OCI-LY1 (cell line): ENCODE measurements at regions not wholly inside any gene's neighbourhood (a gene's known extent, or its start where the extent isn't known, plus 50 kb on each side); places are given as distances from the start of the nearest gene placed in this dataset.

ENCODE experiments used
- H2AFZ ChIP-seq: fragments of 200-600 bp; sonication (generic), shearing (Covaris generic); 2 replicates; pipeline ENCODE4 v1.6.0; 2014; ENCODE audit warnings: antibody characterized with exemption, mild to moderate bottlenecking, low read length
- H3F3A ChIP-seq: fragments of 200-600 bp; sonication (generic), shearing (Covaris generic); 2 replicates; pipeline ENCODE4 v1.6.0; 2014; ENCODE audit warnings: mild to moderate bottlenecking, antibody characterized with exemption, low read length, moderate library complexity; ENCODE audit not compliant: insufficient read depth
- H3K27ac ChIP-seq: fragments of 200-600 bp; sonication (generic); 2 replicates; pipeline ENCODE4 v1.5.1; 2014; ENCODE audit warnings: low read length, mixed run types, mild to moderate bottlenecking, low read depth; ENCODE audit not compliant: poor library complexity, severe bottlenecking
- H3K27me3 ChIP-seq: fragments of 200-600 bp; sonication (generic); 2 replicates; pipeline ENCODE4 v1.6.0; 2014; ENCODE audit warnings: antibody characterized with exemption, mild to moderate bottlenecking, low read length, moderate library complexity; ENCODE audit not compliant: insufficient read depth
- H3K36me3 ChIP-seq: fragments of 200-600 bp; sonication (generic); 2 replicates; pipeline ENCODE4 v1.6.1; 2014; ENCODE audit warnings: mild to moderate bottlenecking, antibody characterized with exemption, low read length, moderate library complexity, mixed read lengths; ENCODE audit not compliant: insufficient read depth
- H3K4me1 ChIP-seq: fragments of 200-600 bp; sonication (generic); 2 replicates; pipeline ENCODE4 v1.5.1; 2014; ENCODE audit warnings: mild to moderate bottlenecking, low read length, moderate library complexity; ENCODE audit not compliant: insufficient read depth, severe bottlenecking
- H3K4me2 ChIP-seq: fragments of 200-600 bp; sonication (generic), shearing (Covaris generic); 2 replicates; pipeline ENCODE4 v1.6.1; 2014; ENCODE audit warnings: low read length
- H3K4me3 ChIP-seq: fragments of 200-600 bp; sonication (generic); 2 replicates; pipeline ENCODE4 v1.5.1; 2014; ENCODE audit warnings: low read length, low read depth, mild to moderate bottlenecking, mixed read lengths; ENCODE audit not compliant: poor library complexity, severe bottlenecking
- H3K79me2 ChIP-seq: fragments of 200-600 bp; shearing (Covaris generic); 2 replicates; pipeline ENCODE4 v1.6.1; 2016; ENCODE audit warnings: mixed run types, low read length, mixed read lengths; ENCODE audit not compliant: insufficient read depth
- H3K9ac ChIP-seq: fragments of 200-600 bp; sonication (generic), shearing (Covaris generic); 2 replicates; pipeline ENCODE4 v1.6.1; 2014; ENCODE audit warnings: mild to moderate bottlenecking, low read length, mixed read lengths
- H3K9me2 ChIP-seq: fragments of 200-600 bp; sonication (generic), shearing (Covaris generic); 2 replicates; pipeline ENCODE4 v1.6.1; 2014; ENCODE audit warnings: low read depth, mild to moderate bottlenecking, low read length, mixed read lengths
- H3K9me3 ChIP-seq: fragments of 200-600 bp; shearing (Covaris generic); 2 replicates; pipeline ENCODE4 v1.6.1; 2014; ENCODE audit warnings: low read length, mixed read lengths
- H4K20me1 ChIP-seq: fragments of 200-600 bp; sonication (generic), shearing (Covaris generic); 2 replicates; pipeline ENCODE4 v1.6.0; 2016; ENCODE audit warnings: mild to moderate bottlenecking, low read length; ENCODE audit not compliant: insufficient read depth
- CTCF ChIP-seq: fragments of 200-600 bp; sonication (generic), shearing (Covaris generic); IDR thresholded peaks from 2 replicates; pipeline ENCODE4 v1.5.1; 2017; ENCODE audit warnings: mild to moderate bottlenecking, antibody characterized with exemption, low read length, moderate library complexity, mixed read lengths
- EZH2 ChIP-seq: fragments of 200-600 bp; sonication (generic), shearing (Covaris generic); IDR thresholded peaks from 2 replicates; pipeline ENCODE4 v1.8.0; 2017; ENCODE audit warnings: borderline replicate concordance, mixed run types, mild to moderate bottlenecking, antibody characterized with exemption, low read length, moderate library complexity, mixed read lengths

GRCh38 chr12:90299666-90300065 lies 591.0 kb upstream of the ATP2B1 start:
- Histone ChIP-seq H3K4me2 (no peak overlapping the region), H3K9me3 (no peaks in the 10 kb centered on the region), H3F3A (no peaks in the 10 kb centered on the region), H3K79me2 (no peaks in the 10 kb centered on the region), H3K4me1 (no peaks in the 10 kb centered on the region), H3K4me3 (no peak overlapping the region), H3K27ac (no peak overlapping the region), H3K27me3 (no peaks in the 10 kb centered on the region), H3K9ac (no peak overlapping the region), H4K20me1 (no peaks in the 10 kb centered on the region), H3K36me3 (no peaks in the 10 kb centered on the region), H2AFZ (no peak overlapping the region), H3K9me2 (no peaks in the 10 kb centered on the region)
- TF ChIP-seq EZH2: no peak
- TF ChIP-seq CTCF: no peak

GRCh38 chr12:90299121-90299520 lies 590.5 kb upstream of the ATP2B1 start:
- H3K27ac ChIP-seq: no peak overlapping the region

GRCh38 chr12:90298289-90298948 lies 589.8 kb upstream of the ATP2B1 start:
- H3F3A ChIP-seq: no peaks in the 10 kb centered on the region
- H3K9me3 ChIP-seq: no peaks in the 10 kb centered on the region
- no peak overlapping the region for H3K27ac ChIP-seq
- no peaks in the 10 kb centered on the region for H3K79me2 ChIP-seq
- H3K4me3 ChIP-seq: no peak overlapping the region
- no peaks in the 10 kb centered on the region for H3K4me1 ChIP-seq
- no peak overlapping the region for H3K9ac ChIP-seq
- no peaks in the 10 kb centered on the region for H3K27me3 ChIP-seq
- no peak for TF ChIP-seq EZH2
- H3K9me2 ChIP-seq: no peaks in the 10 kb centered on the region
- H2AFZ ChIP-seq: no peak overlapping the region
- H3K36me3 ChIP-seq: no peaks in the 10 kb centered on the region
- no peak overlapping the region for H3K4me2 ChIP-seq
- no peaks in the 10 kb centered on the region for H4K20me1 ChIP-seq

More at GRCh38 chr12:90299121-90299520, 590.5 kb upstream of the ATP2B1 start:
- Histone ChIP-seq H3K27me3 (no peaks in the 10 kb centered on the region), H4K20me1 (no peaks in the 10 kb centered on the region), H2AFZ (no peak overlapping the region), H3K9me3 (no peaks in the 10 kb centered on the region), H3K4me3 (no peak overlapping the region), H3F3A (no peaks in the 10 kb centered on the region), H3K9me2 (no peaks in the 10 kb centered on the region), H3K9ac (no peak overlapping the region), H3K4me2 (no peak overlapping the region), H3K36me3 (no peaks in the 10 kb centered on the region), H3K79me2 (no peaks in the 10 kb centered on the region), H3K4me1 (no peaks in the 10 kb centered on the region)
- no peak for TF ChIP-seq CTCF
- TF ChIP-seq EZH2: no peak

DNA sequence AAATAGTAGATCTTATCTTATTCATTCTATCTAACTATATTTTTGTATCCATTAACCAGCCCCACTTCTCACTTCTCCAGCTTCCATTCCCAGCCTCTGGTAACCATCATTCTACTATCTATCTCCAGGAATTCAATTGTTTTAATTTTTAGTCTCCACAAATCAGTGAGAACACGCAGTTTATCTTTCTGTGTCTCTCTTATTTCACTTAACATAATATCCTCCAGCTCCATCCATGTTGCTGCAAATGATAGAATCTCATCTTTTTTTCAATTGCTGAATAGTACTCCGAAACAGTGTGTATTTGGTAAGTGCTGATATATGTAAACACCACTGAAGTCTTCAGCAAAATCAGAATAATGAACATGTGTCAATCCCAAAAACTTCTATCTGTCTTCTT lies 587.2 kb upstream of the ATP2B1 start:
- H3K36me3 ChIP-seq: no peaks in the 10 kb centered on the region
- H4K20me1 ChIP-seq: no peaks in the 10 kb centered on the region
- no peaks in the 10 kb centered on the region for H3K9me2 ChIP-seq
- H3K27ac ChIP-seq: no peak overlapping the region
- TF ChIP-seq CTCF (no peak), EZH2 (no peak)
- H3K9ac ChIP-seq: no peak overlapping the region
- H3K79me2 ChIP-seq: no peaks in the 10 kb centered on the region
- H3K4me1 ChIP-seq: no peaks in the 10 kb centered on the region
- H2AFZ ChIP-seq: no peak overlapping the region
- no peak overlapping the region for H3K4me3 ChIP-seq
- no peaks in the 10 kb centered on the region for H3K9me3 ChIP-seq
- no peaks in the 10 kb centered on the region for H3K27me3 ChIP-seq
- no peaks in the 10 kb centered on the region for H3F3A ChIP-seq
- H3K4me2 ChIP-seq: no peak overlapping the region
